Caco-2 (cell line): ENCODE measurements at regions not wholly inside any gene's neighbourhood (a gene's known extent, or its start where the extent isn't known, plus 50 kb on each side); places are given as distances from the start of the nearest gene placed in this dataset.

Experiments
- BruUV-seq: library from RNA; stranded (reverse); fragments of 400-500 nt; replicated peaks from 2 replicates; lab custom pipeline; 2021; lab: Mats Ljungman, UMichigan
- CTCF ChIA-PET: fragments of 300-600 bp; sonication (Branson Sonifier 250); formaldehyde crosslinking; loops from one replicate; lab custom pipeline; 2022; ENCODE audit warnings: antibody characterized with exemption; lab: Charles Lee
- POLR2A ChIA-PET: fragments of 300-600 bp; sonication (Branson Sonifier 250); formaldehyde crosslinking; loops from one replicate; lab custom pipeline; 2022; ENCODE audit warnings: antibody characterized with exemption; lab: Charles Lee
- DNase-seq, 2 experiments: peaks; one replicate each; pipeline versions ENCODE4 v3.0.0 to v3.0.0-alpha.2; 2020 to 2022
- H3K27me3 ChIP-seq: replicated peaks from 2 replicates; pipeline ENCODE4 v1.6.0; 2011; ENCODE audit warnings: low read length; ENCODE audit not compliant: control insufficient read depth, insufficient read depth
- H3K36me3 ChIP-seq: 2 replicates; pipeline ENCODE4 v1.5.1; 2011; ENCODE audit warnings: low read length; ENCODE audit not compliant: control insufficient read depth, insufficient read depth
- H3K4me1 ChIP-seq: fragments of 250-450 bp; sonication (Bioruptor Pico); 2 replicates; pipeline ENCODE4 v1.5.1; 2020; ENCODE audit warnings: mild to moderate bottlenecking
- H3K4me3 ChIP-seq: 2 replicates; pipeline ENCODE4 v1.5.1; 2011; ENCODE audit warnings: low read depth, mild to moderate bottlenecking, control low read depth, low read length
- H3K9me3 ChIP-seq: fragments of 250-450 bp; sonication (Bioruptor Pico); 2 replicates; pipeline ENCODE4 v1.5.1; 2020; ENCODE audit warnings: mild to moderate bottlenecking, moderate library complexity
- H3K27ac Mint-ChIP-seq: one replicate; pipeline ENCODE4 v1.8.0; 2022; ENCODE audit warnings: mixed read lengths; ENCODE audit not compliant: unreplicated experiment
- H3K27me3 Mint-ChIP-seq: one replicate; pipeline ENCODE4 v1.8.0; 2022; ENCODE audit warnings: mixed read lengths; ENCODE audit not compliant: insufficient read depth, unreplicated experiment
- H3K36me3 Mint-ChIP-seq: one replicate; pipeline ENCODE4 v1.8.0; 2022; ENCODE audit warnings: mild to moderate bottlenecking, mixed read lengths; ENCODE audit not compliant: insufficient read depth, unreplicated experiment
- H3K4me1 Mint-ChIP-seq: one replicate; pipeline ENCODE4 v1.8.0; 2022; ENCODE audit warnings: low read depth, mixed read lengths; ENCODE audit not compliant: unreplicated experiment
- H3K4me3 Mint-ChIP-seq: one replicate; pipeline ENCODE4 v1.8.0; 2022; ENCODE audit warnings: mild to moderate bottlenecking, moderate library complexity, mixed read lengths; ENCODE audit not compliant: unreplicated experiment
- H3K9me3 Mint-ChIP-seq: one replicate; pipeline ENCODE4 v1.8.0; 2022; ENCODE audit warnings: mixed read lengths; ENCODE audit not compliant: unreplicated experiment
- intact Hi-C: fragments of 100-400 bp; cut with micrococcal nuclease; formaldehyde crosslinking; loops from one replicate; pipeline ENCODE4 v1.10.0; 2022; ENCODE audit not compliant: unreplicated experiment
- TF ChIP-seq, protein P1 (sequence below), 2 experiments: fragments of 200-600 bp in 1 of 2; IDR thresholded peaks; 1 replicate in 1 of 2; 2 replicates in 1 of 2; pipeline versions ENCODE4 v1.5.1 to v1.8.0; 2011 to 2022; ENCODE audit warnings: antibody characterized with exemption in 1 of 2, control low read depth in 1 of 2, inconsistent platforms in 1 of 2, low read depth in 1 of 2, low read length in 1 of 2, mild to moderate bottlenecking in 1 of 2, moderate library complexity in 1 of 2; ENCODE audit not compliant: insufficient read depth in 1 of 2, severe bottlenecking in 1 of 2, unreplicated experiment in 1 of 2

DNA sequence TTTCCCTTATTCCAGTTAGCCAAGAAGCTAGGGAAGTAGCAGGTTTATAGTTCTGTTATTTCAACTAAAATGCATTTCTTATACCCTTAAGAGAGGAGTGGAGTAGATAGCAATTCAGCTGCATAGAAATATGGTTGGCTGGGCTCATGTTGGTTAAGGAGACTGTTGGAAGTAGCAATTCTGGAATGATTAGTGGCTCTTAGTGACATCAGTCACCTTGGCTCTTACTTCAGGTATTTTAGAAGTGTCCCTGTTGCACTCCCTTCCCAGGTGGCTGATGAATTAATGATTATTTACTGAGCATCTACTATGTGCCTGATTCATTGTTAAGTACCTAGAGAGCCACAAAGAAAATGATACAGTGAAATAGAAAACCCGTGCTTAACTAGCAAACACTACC is 128.1 kb downstream of the MGST1 start:
- TF ChIP-seq, protein P1, sequence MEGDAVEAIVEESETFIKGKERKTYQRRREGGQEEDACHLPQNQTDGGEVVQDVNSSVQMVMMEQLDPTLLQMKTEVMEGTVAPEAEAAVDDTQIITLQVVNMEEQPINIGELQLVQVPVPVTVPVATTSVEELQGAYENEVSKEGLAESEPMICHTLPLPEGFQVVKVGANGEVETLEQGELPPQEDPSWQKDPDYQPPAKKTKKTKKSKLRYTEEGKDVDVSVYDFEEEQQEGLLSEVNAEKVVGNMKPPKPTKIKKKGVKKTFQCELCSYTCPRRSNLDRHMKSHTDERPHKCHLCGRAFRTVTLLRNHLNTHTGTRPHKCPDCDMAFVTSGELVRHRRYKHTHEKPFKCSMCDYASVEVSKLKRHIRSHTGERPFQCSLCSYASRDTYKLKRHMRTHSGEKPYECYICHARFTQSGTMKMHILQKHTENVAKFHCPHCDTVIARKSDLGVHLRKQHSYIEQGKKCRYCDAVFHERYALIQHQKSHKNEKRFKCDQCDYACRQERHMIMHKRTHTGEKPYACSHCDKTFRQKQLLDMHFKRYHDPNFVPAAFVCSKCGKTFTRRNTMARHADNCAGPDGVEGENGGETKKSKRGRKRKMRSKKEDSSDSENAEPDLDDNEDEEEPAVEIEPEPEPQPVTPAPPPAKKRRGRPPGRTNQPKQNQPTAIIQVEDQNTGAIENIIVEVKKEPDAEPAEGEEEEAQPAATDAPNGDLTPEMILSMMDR (IDR thresholded peaks at IDR 0.05; ENCODE audit: insufficient read depth in 1 of 2, low read depth in 1 of 2, low read length in 1 of 2, severe bottlenecking in 1 of 2, unreplicated experiment in 1 of 2): no peak
- no peaks in the 10 kb centered on the region for H3K27me3 ChIP-seq
- no peaks in the 10 kb centered on the region for H3K36me3 ChIP-seq
- POLR2A ChIA-PET: no interaction called here
- CTCF ChIA-PET: no interaction called here
- intact Hi-C loops: no loop called here
- no peak overlapping the region for H3K4me3 ChIP-seq
- no peaks in the 10 kb centered on the region for H3K4me1 Mint-ChIP-seq
- no peaks in the 10 kb centered on the region for H3K27me3 Mint-ChIP-seq
- no peak overlapping the region for H3K4me3 Mint-ChIP-seq
- H3K9me3 ChIP-seq: no peaks in the 10 kb centered on the region
- no peaks in the 10 kb centered on the region for H3K4me1 ChIP-seq
- no peaks in the 10 kb centered on the region for H3K9me3 Mint-ChIP-seq
- no peak for DNase-seq
- H3K27ac Mint-ChIP-seq: no peak overlapping the region
- no TSS peak for BruUV-seq
- no peaks in the 10 kb centered on the region for H3K36me3 Mint-ChIP-seq

DNA sequence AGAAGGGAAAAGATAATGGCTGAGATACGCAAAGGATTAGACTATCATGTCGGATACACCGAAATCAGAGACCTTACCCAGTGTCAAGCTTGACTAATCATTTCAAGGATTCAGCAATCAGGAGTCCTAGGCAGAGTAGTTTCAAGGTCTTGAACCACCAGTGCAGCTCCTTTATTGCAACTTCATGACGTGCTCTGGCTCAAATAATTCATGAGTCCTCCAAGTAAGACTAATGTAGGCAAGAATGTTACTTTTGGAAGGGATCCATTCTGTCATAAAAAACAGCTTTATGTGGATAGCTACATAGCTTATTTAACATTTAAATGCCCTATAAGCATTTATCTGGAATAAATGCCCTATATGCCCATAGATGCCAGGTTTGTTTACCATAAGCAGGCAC is 123.2 kb downstream of the LMO3 start:
- no peaks in the 10 kb centered on the region for H3K36me3 ChIP-seq
- no peaks in the 10 kb centered on the region for H3K27me3 Mint-ChIP-seq
- no TSS peak for BruUV-seq

DNA sequence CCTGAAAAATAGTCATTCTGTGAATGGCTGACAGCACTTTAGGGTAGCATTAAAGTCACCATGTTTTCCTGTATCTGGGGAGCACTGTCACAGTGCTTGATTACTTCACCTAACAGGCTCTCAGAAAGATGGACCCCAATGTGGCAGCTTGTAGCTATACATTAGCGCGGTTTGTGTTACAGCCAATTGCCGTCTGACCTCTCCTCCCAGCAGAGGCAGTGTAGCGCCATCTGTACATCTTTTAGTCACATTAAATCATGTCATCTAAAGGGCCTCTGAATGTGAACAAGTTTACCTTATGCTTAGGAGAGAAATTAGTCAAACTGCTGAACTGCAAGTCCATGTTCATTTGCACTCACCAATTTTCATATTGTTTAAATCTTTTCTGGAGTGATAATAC is 113.7 kb downstream of the LMO3 start:
- CTCF ChIA-PET: interaction anchor here (2.0 kb wide), 1 partner anchor 106 kb away, joined by 8 read pairs; no protein-coding TSS in a partner anchor
- DNase-seq: no peak
- H3K4me1 Mint-ChIP-seq: no peaks in the 10 kb centered on the region
- Histone ChIP-seq H3K4me3 (no peak overlapping the region), H3K9me3 (no peaks in the 10 kb centered on the region), H3K36me3 (no peaks in the 10 kb centered on the region), H3K4me1 (peaks cover 8% of the 10 kb centered on the region; the same call in 1 of the 2 replicates), H3K27me3 (no peaks in the 10 kb centered on the region)
- intact Hi-C loops: no loop called here
- no peaks in the 10 kb centered on the region for H3K9me3 Mint-ChIP-seq
- BruUV-seq: no TSS peak
- TF ChIP-seq, protein P1 (IDR thresholded peaks at IDR 0.05; ENCODE audit: insufficient read depth in 1 of 2, low read depth in 1 of 2, low read length in 1 of 2, severe bottlenecking in 1 of 2, unreplicated experiment in 1 of 2): no peak
- peaks cover 3% of the 10 kb centered on the region for H3K27me3 Mint-ChIP-seq
- no peaks in the 10 kb centered on the region for H3K36me3 Mint-ChIP-seq
- POLR2A ChIA-PET: no interaction called here
- H3K4me3 Mint-ChIP-seq: no peak overlapping the region
- H3K27ac Mint-ChIP-seq: no peak overlapping the region

More for the DNA sequence above, 123.2 kb downstream of the LMO3 start:
- intact Hi-C loops: no loop called here
- TF ChIP-seq, protein P1 (IDR thresholded peaks at IDR 0.05; ENCODE audit: insufficient read depth in 1 of 2, low read depth in 1 of 2, low read length in 1 of 2, severe bottlenecking in 1 of 2, unreplicated experiment in 1 of 2): no peak
- Mint-ChIP-seq H3K4me3 (no peak overlapping the region), H3K4me1 (no peaks in the 10 kb centered on the region), H3K36me3 (no peaks in the 10 kb centered on the region), H3K27ac (no peak overlapping the region), H3K9me3 (peaks cover 18% of the 10 kb centered on the region)
- CTCF ChIA-PET: no interaction called here
- Histone ChIP-seq H3K4me3 (no peak overlapping the region), H3K27me3 (no peaks in the 10 kb centered on the region), H3K9me3 (0 out of 2 replicates have a peak, but pooled peaks cover 7% of the 10 kb centered on the region), H3K4me1 (no peaks in the 10 kb centered on the region)
- no peak for DNase-seq
- POLR2A ChIA-PET: no interaction called here
